Effector memory CD8-positive, alpha-beta T cell (primary cell): ENCODE measurements at regions not wholly inside any gene's neighbourhood (a gene's known extent, or its start where the extent isn't known, plus 50 kb on each side); places are given as distances from the start of the nearest gene placed in this dataset.
"Not testable (repeated sequence)": the region's sequence is repeated elsewhere in the genome, so short reads cannot be mapped to it uniquely, and the experiment has no call there.

Source experiments
- ATAC-seq: fragments of 150-1000 bp; cut with Tn5 transposase; replicated peaks from 2 replicates; pipeline ENCODE4 v1.10.0; 2021; ENCODE audit warnings: mild to moderate bottlenecking, moderate library complexity
- DNase-seq, 3 experiments: peaks; one replicate each; pipeline ENCODE4 v3.0.0; 2021
- H3K27ac Mint-ChIP-seq, 2 donors: one replicate each; pipeline ENCODE4 v1.8.0; 2022; ENCODE audit warnings: mild to moderate bottlenecking in 2 of 2, mixed read lengths in 2 of 2, moderate library complexity in 2 of 2
- H3K27me3 Mint-ChIP-seq, 2 donors: one replicate each; pipeline ENCODE4 v1.8.0; 2022; ENCODE audit warnings: mixed read lengths in 2 of 2
- H3K36me3 Mint-ChIP-seq: one replicate; pipeline ENCODE4 v1.8.0; 2022; ENCODE audit warnings: mild to moderate bottlenecking, moderate library complexity, mixed read lengths; ENCODE audit not compliant: insufficient read depth
- H3K4me1 Mint-ChIP-seq, 2 donors: one replicate each; pipeline ENCODE4 v1.8.0; 2022; ENCODE audit warnings: low read depth in 2 of 2, mixed read lengths in 2 of 2
- H3K4me3 Mint-ChIP-seq, 2 donors: one replicate each; pipeline ENCODE4 v1.8.0; 2022; ENCODE audit warnings: mild to moderate bottlenecking in 2 of 2, mixed read lengths in 2 of 2, moderate library complexity in 2 of 2
- H3K9me3 Mint-ChIP-seq, 2 donors: one replicate each; pipeline ENCODE4 v1.8.0; 2022; ENCODE audit warnings: mixed read lengths in 2 of 2

- H3K36me3 Mint-ChIP-seq = no peaks in the 10 kb centered on the region
- H3K9me3 Mint-ChIP-seq = no peaks in the 10 kb centered on the region
- H3K27ac Mint-ChIP-seq = no peak overlapping the region
- H3K4me1 Mint-ChIP-seq = no peaks in the 10 kb centered on the region
- ATAC-seq = no peak
- H3K27me3 Mint-ChIP-seq = no peaks in the 10 kb centered on the region
- DNase-seq = no peak
- no peak overlapping the region for H3K4me3 Mint-ChIP-seq
These were observed 83.9 kb upstream of the ANK3 start for GRCh38 chr10:60473557-60473956.

DNA sequence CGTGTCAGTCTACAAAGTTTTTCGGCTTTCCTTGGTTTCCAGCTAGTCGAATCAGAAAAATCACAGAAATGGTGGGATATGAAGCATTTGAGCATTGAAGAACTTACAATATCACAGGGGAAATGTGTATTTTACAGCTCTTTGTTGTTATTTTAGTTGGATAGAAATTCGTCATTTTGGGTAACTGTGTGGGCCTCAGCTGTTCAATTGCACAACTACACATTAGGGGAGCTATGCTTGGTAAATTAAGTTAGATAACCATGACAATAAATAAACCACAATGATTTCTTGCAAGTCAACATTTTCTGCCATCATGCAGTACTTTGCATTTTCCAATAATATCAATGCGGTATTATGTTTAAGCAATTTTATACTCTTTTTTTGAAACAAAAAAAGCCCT, 80.4 kb upstream of the ANK3 start:
- no peak for DNase-seq
- Mint-ChIP-seq H3K9me3 (no peaks in the 10 kb centered on the region), H3K4me1 (peaks cover 0 to 2% of the 10 kb centered on the region in 2 donors), H3K4me3 (no peak overlapping the region), H3K36me3 (no peaks in the 10 kb centered on the region), H3K27me3 (no peaks in the 10 kb centered on the region), H3K27ac (no peak overlapping the region)
- ATAC-seq = no peak

GRCh38 chr10:60469147-60469546, 79.5 kb upstream of the ANK3 start:
- not testable (repeated sequence) for DNase-seq, H3K4me3 Mint-ChIP-seq, H3K27ac Mint-ChIP-seq, H3K36me3 Mint-ChIP-seq, ATAC-seq, H3K9me3 Mint-ChIP-seq, H3K27me3 Mint-ChIP-seq, H3K4me1 Mint-ChIP-seq

GRCh38 chr10:60467202-60467546, 77.5 kb upstream of the ANK3 start:
- ATAC-seq = no peak
- Mint-ChIP-seq H3K4me1 (peaks cover 0 to 2% of the 10 kb centered on the region in 2 donors), H3K9me3 (no peaks in the 10 kb centered on the region), H3K27ac (no peak overlapping the region), H3K4me3 (no peak overlapping the region), H3K36me3 (no peaks in the 10 kb centered on the region), H3K27me3 (no peaks in the 10 kb centered on the region)
- no peak for DNase-seq

DNA sequence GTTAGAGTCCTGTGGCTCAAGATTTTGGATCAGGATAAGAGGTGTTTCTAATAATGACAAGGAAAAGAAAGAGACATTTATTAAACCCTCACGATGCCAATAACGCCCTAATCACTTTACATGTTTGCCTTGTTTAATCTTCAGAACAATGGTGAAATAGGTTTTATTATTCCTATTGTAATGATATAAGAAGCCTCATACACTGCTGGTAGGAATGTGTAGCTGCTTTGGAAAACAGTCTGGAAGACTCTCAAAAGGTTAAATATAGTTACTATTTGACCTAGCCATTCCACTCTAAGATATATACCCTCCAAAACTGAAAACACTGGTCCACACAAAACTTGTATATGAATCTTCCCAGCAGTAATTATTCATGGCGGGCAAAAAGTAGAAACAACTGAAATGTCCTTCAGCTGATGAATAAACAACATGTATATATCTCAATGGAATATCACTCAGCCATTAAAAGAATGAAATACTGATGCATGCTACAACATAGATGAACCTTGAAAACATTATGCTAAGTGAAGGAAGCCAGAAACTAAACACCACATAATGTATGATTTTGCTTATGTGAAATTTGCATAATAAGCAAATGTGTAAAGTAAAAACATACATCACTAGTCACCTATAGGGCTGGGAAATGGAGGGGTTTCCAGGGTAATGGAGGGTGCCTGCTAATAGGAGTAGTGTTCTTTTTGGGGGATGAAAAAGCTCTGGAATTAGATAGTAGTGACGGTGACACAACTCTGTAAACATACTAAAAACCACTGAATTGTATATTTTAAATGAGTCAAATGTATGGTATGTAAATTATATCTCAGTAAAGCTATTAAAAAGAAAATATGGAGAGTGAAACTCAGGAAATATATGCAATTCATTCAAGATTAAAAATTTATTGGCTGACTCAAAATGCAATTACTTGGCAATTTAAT, 76.9 kb upstream of the ANK3 start:
- DNase-seq = no peak
- no peak overlapping the region for H3K27ac Mint-ChIP-seq
- ATAC-seq = no peak
- no peak overlapping the region for H3K4me3 Mint-ChIP-seq
- no peaks in the 10 kb centered on the region for H3K36me3 Mint-ChIP-seq
- no peaks in the 10 kb centered on the region for H3K27me3 Mint-ChIP-seq
- H3K4me1 Mint-ChIP-seq = peaks cover 2 to 4% of the 10 kb centered on the region in 2 donors
- H3K9me3 Mint-ChIP-seq = no peaks in the 10 kb centered on the region

GRCh38 chr10:60465801-60466200, 76.1 kb upstream of the ANK3 start:
- Mint-ChIP-seq H3K9me3 (no peaks in the 10 kb centered on the region), H3K4me3 (no peak overlapping the region), H3K27me3 (no peaks in the 10 kb centered on the region), H3K27ac (no peak overlapping the region), H3K36me3 (no peaks in the 10 kb centered on the region), H3K4me1 (peaks cover 2 to 5% of the 10 kb centered on the region in 2 donors)
- ATAC-seq (no peak), DNase-seq (no peak)

GRCh38 chr10:60464659-60465058, 75.0 kb upstream of the ANK3 start:
- no peaks in the 10 kb centered on the region for H3K36me3 Mint-ChIP-seq
- ATAC-seq (no peak), DNase-seq (no peak)
- no peak overlapping the region for H3K4me3 Mint-ChIP-seq
- H3K27ac Mint-ChIP-seq = no peak overlapping the region
- peaks cover 2 to 5% of the 10 kb centered on the region in 2 donors for H3K4me1 Mint-ChIP-seq
- H3K9me3 Mint-ChIP-seq = no peaks in the 10 kb centered on the region
- no peaks in the 10 kb centered on the region for H3K27me3 Mint-ChIP-seq

DNA sequence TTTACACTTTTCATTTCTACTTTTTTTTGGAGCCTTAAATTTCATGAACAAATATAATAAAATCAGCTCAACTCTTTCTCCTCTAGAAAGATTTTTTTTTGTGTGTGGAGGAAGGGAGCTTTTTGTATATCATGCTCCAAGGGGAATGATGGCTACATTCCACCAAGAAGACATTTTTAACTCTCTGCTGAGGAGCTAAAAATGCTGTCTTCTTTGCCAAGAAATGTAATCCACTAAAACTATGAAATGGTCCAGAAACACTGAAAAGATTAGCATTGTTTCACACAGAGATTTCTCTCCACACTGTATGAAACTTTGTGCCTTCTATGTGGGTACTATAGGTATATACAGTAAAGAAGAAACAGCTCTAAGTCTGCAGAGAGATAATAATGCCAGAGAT, 74.1 kb upstream of the ANK3 start:
- Mint-ChIP-seq H3K9me3 (no peaks in the 10 kb centered on the region), H3K27me3 (no peaks in the 10 kb centered on the region), H3K4me3 (no peak overlapping the region), H3K27ac (no peak overlapping the region), H3K4me1 (peaks cover 2 to 5% of the 10 kb centered on the region in 2 donors), H3K36me3 (no peaks in the 10 kb centered on the region)
- DNase-seq (no peak), ATAC-seq (no peak)

GRCh38 chr10:60461688-60462087, 72.0 kb upstream of the ANK3 start:
- ATAC-seq (no peak), DNase-seq (no peak)
- peaks cover 3 to 20% of the 10 kb centered on the region in 2 donors for H3K4me1 Mint-ChIP-seq
- H3K4me3 Mint-ChIP-seq = no peak overlapping the region
- no peaks in the 10 kb centered on the region for H3K27me3 Mint-ChIP-seq
- peak overlapping the region in 1 of 2 donors; percentile 25 for H3K27ac Mint-ChIP-seq
- no peaks in the 10 kb centered on the region for H3K9me3 Mint-ChIP-seq
- no peaks in the 10 kb centered on the region for H3K36me3 Mint-ChIP-seq

GRCh38 chr10:60459701-60460457, 70.2 kb upstream of the ANK3 start:
- H3K9me3 Mint-ChIP-seq = no peaks in the 10 kb centered on the region
- H3K4me3 Mint-ChIP-seq = no peak overlapping the region
- H3K36me3 Mint-ChIP-seq = no peaks in the 10 kb centered on the region
- H3K27me3 Mint-ChIP-seq = no peaks in the 10 kb centered on the region
- H3K4me1 Mint-ChIP-seq = peaks cover 3 to 21% of the 10 kb centered on the region in 2 donors
- peak overlapping the region in 1 of 2 donors; percentile 10 for H3K27ac Mint-ChIP-seq
- DNase-seq (no peak), ATAC-seq (no peak)

- ATAC-seq = no peak
- Mint-ChIP-seq H3K4me3 (no peak overlapping the region), H3K9me3 (no peaks in the 10 kb centered on the region), H3K36me3 (no peaks in the 10 kb centered on the region), H3K4me1 (peaks cover 3 to 15% of the 10 kb centered on the region in 2 donors), H3K27me3 (no peaks in the 10 kb centered on the region), H3K27ac (no peak overlapping the region)
- DNase-seq = no peak
These were observed 66.4 kb upstream of the ANK3 start for GRCh38 chr10:60456053-60456452.

DNA sequence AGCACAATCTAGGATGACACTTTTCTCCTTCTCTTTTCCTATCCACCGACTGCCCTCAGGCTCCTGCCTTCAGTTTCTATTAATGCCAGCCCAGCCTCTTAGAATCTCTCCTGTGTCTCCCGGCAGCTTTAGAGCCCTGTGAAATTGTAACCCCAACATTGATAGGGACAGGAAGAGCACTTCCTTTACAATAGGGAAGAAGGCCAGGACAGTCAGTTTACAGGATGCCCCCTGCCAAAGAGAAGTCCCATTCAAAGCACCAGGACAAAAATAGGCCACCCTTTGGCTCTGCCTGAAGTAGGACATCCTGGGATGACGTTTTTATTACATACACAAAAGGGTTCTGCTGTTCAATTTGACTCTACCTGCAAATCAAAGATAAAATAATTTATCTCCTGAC, 64.7 kb upstream of the ANK3 start:
- peaks cover 3 to 15% of the 10 kb centered on the region in 2 donors for H3K4me1 Mint-ChIP-seq
- H3K4me3 Mint-ChIP-seq = no peak overlapping the region
- ATAC-seq (no peak), DNase-seq (no peak)
- H3K27ac Mint-ChIP-seq = no peak overlapping the region
- H3K27me3 Mint-ChIP-seq = no peaks in the 10 kb centered on the region
- H3K36me3 Mint-ChIP-seq = no peaks in the 10 kb centered on the region
- H3K9me3 Mint-ChIP-seq = no peaks in the 10 kb centered on the region

DNA sequence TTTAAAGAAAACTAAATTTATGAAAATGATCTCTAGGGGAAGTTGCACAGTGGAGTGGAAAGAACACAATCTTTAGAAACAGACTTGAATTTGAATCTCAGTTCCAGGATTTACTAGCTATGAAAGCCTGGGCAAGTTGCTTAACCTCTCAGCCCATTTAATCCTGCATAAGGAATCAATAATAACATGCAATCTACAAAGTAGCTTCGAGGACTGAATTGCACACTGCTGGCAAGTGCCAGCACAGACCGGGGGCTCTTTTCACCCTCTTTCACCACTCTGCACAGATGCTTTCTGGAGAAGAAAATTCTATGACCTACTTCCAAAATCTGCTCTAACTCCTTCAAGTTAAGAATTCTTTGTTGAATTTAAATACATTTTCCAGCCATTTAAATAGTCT, 63.4 kb upstream of the ANK3 start:
- Mint-ChIP-seq H3K4me3 (no peak overlapping the region), H3K9me3 (no peaks in the 10 kb centered on the region), H3K27me3 (no peaks in the 10 kb centered on the region), H3K4me1 (peaks cover 3 to 10% of the 10 kb centered on the region in 2 donors), H3K27ac (no peak overlapping the region), H3K36me3 (no peaks in the 10 kb centered on the region)
- ATAC-seq (no peak), DNase-seq (no peak)

DNA sequence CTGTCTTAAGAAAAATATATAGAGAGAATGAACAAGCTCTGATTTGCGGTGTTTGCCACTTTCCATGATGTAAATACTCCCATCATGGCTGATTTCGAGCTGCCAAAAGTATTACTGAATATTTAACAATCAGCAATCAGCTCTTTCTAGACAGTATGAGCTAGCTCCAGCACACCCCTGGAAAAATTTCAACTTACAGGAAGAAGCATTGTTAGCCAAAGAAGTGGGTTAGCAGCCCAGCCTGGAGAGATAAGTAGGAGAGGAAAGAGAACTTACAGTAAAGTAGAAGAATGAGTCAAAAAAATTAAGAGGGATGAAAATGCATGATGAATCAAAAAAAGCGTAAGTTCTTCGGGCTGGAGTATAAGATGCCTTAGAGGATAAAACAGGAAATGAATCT, 60.6 kb upstream of the ANK3 start:
- DNase-seq (no peak), ATAC-seq (no peak)
- Mint-ChIP-seq H3K9me3 (no peaks in the 10 kb centered on the region), H3K27ac (no peak overlapping the region), H3K4me1 (peaks cover 5 to 9% of the 10 kb centered on the region in 2 donors), H3K36me3 (no peaks in the 10 kb centered on the region), H3K27me3 (no peaks in the 10 kb centered on the region), H3K4me3 (no peak overlapping the region)
